SU-DHL-6 (cell line): ENCODE measurements at regions not wholly inside any gene's neighbourhood (a gene's known extent, or its start where the extent isn't known, plus 50 kb on each side); places are given as distances from the start of the nearest gene placed in this dataset.

Source experiments
- H2AFZ ChIP-seq: fragments of 200-600 bp; sonication (generic); 2 replicates; pipeline ENCODE4 v1.6.1; 2014; ENCODE audit warnings: low read depth, mild to moderate bottlenecking, moderate library complexity, mixed read lengths, antibody characterized with exemption, low read length; ENCODE audit not compliant: severe bottlenecking
- H3F3A ChIP-seq: fragments of 200-600 bp; shearing (Covaris generic); 2 replicates; pipeline ENCODE4 v1.6.0; 2016; ENCODE audit warnings: antibody characterized with exemption, mild to moderate bottlenecking; ENCODE audit not compliant: insufficient read depth
- H3K27ac ChIP-seq: fragments of 200-600 bp; sonication (generic); 2 replicates; pipeline ENCODE4 v1.5.1; 2016; ENCODE audit warnings: low read depth, mild to moderate bottlenecking, low read length, moderate library complexity, mixed read lengths
- H3K27me3 ChIP-seq: fragments of 200-600 bp; sonication (generic), shearing (Covaris generic); 2 replicates; pipeline ENCODE4 v1.6.0; 2014; ENCODE audit warnings: mild to moderate bottlenecking, low read length
- H3K36me3 ChIP-seq: fragments of 200-600 bp; sonication (generic); 2 replicates; pipeline ENCODE4 v1.6.1; 2014; ENCODE audit warnings: mild to moderate bottlenecking, low read length, mixed read lengths
- H3K4me2 ChIP-seq: fragments of 300-600, 200-600 bp; shearing (Covaris generic), sonication (generic); 2 replicates; pipeline ENCODE4 v1.6.0; 2014; ENCODE audit warnings: low read length, low read depth, mild to moderate bottlenecking; ENCODE audit not compliant: poor library complexity, severe bottlenecking
- H3K4me3 ChIP-seq: fragments of 200-600 bp; sonication (generic); 2 replicates; pipeline ENCODE4 v1.5.1; 2014; ENCODE audit warnings: antibody characterized with exemption, low read length, mild to moderate bottlenecking, mixed read lengths; ENCODE audit not compliant: insufficient read depth, poor library complexity, severe bottlenecking
- H3K79me2 ChIP-seq: fragments of 200-600 bp; sonication (generic); 2 replicates; pipeline ENCODE4 v1.6.1; 2014; ENCODE audit warnings: mild to moderate bottlenecking, low read length, moderate library complexity; ENCODE audit not compliant: insufficient read depth
- H3K9ac ChIP-seq: fragments of 200-600 bp; sonication (generic); 2 replicates; pipeline ENCODE4 v1.7.0; 2014; ENCODE audit warnings: mild to moderate bottlenecking, low read length
- H3K9me2 ChIP-seq: fragments of 200-600 bp; sonication (generic); replicated peaks from 2 replicates; pipeline ENCODE4 v1.6.1; 2014; ENCODE audit warnings: low read length; ENCODE audit not compliant: insufficient read depth
- H3K9me3 ChIP-seq: fragments of 200-600 bp; sonication (generic); 2 replicates; pipeline ENCODE4 v1.6.1; 2014; ENCODE audit warnings: low read length, mixed read lengths; ENCODE audit not compliant: insufficient read depth
- H4K20me1 ChIP-seq: fragments of 200-600 bp; sonication (generic); 2 replicates; pipeline ENCODE4 v1.6.1; 2014; ENCODE audit warnings: low read depth, mild to moderate bottlenecking, antibody characterized with exemption, low read length, moderate library complexity, mixed read lengths
- EZH2phosphoT487 ChIP-seq: fragments of 200-600 bp; sonication (generic), shearing (Covaris generic); conservative IDR thresholded peaks from 2 replicates; pipeline ENCODE4 v1.6.1; 2018; ENCODE audit warnings: mild to moderate bottlenecking, antibody characterized with exemption, low read length, moderate library complexity, mixed read lengths
- TF ChIP-seq, protein P1 (sequence below): fragments of 200-600 bp; sonication (generic); IDR thresholded peaks from one replicate; pipeline ENCODE4 v1.5.1; 2017; ENCODE audit warnings: antibody characterized with exemption, mild to moderate bottlenecking, low read length, moderate library complexity; ENCODE audit not compliant: insufficient read depth, poor library complexity, severe bottlenecking

DNA sequence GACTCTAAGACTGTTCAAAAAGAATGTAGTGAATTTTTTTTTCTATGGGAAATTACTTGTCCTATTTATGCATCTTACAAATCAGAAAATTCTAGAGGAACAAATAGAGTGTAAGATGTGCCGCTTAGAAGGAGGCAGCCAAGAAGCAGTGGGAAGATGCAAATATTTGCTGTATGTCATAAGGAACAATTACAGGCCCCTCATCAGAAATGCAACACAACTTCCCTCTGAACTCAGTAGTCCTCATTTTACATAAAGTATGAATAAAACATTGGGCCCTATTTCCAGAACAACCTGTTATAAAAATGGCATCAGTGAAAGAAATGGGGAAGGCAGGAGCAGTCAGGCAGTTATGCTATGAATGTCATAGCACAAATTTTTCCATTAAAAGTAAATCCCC, 50.7 kb upstream of the SCG2 start:
- Histone ChIP-seq H3K9me2 (no peaks in the 10 kb centered on the region), H4K20me1 (no peaks in the 10 kb centered on the region), H3K27ac (no peak overlapping the region), H3K36me3 (no peaks in the 10 kb centered on the region), H3K79me2 (no peaks in the 10 kb centered on the region), H3K9ac (no peak overlapping the region), H3K4me2 (no peak overlapping the region), H3K27me3 (no peaks in the 10 kb centered on the region), H3K4me3 (no peak overlapping the region), H3K9me3 (no peaks in the 10 kb centered on the region), H2AFZ (no peak overlapping the region), H3F3A (no peaks in the 10 kb centered on the region)
- TF ChIP-seq, protein P1, sequence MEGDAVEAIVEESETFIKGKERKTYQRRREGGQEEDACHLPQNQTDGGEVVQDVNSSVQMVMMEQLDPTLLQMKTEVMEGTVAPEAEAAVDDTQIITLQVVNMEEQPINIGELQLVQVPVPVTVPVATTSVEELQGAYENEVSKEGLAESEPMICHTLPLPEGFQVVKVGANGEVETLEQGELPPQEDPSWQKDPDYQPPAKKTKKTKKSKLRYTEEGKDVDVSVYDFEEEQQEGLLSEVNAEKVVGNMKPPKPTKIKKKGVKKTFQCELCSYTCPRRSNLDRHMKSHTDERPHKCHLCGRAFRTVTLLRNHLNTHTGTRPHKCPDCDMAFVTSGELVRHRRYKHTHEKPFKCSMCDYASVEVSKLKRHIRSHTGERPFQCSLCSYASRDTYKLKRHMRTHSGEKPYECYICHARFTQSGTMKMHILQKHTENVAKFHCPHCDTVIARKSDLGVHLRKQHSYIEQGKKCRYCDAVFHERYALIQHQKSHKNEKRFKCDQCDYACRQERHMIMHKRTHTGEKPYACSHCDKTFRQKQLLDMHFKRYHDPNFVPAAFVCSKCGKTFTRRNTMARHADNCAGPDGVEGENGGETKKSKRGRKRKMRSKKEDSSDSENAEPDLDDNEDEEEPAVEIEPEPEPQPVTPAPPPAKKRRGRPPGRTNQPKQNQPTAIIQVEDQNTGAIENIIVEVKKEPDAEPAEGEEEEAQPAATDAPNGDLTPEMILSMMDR, result no peak
- no peak for TF ChIP-seq EZH2phosphoT487

DNA sequence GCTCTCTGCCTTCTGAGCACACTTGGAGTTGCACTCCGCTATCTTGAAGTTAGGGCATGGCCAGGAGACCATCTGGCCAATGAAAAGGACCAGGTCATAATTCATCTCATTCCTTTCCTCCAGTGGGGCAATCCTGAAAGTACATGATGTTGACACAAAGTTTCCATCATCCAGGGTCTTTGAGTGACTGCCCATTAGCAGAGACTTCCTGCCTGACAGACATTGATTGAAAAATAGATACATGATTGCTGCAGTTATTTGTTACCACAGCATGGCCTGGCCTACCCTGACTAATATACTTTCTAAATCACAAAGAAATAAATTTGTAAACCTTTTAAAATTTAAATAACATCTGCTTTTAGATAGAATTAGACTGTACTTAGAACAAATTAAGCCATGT, 50.0 kb upstream of the SCG2 start:
- no peak overlapping the region for H3K27ac ChIP-seq
- no peak for TF ChIP-seq EZH2phosphoT487
- TF ChIP-seq, protein P1, result no peak
- no peaks in the 10 kb centered on the region for H3K9me2 ChIP-seq
- no peak overlapping the region for H3K4me2 ChIP-seq
- no peaks in the 10 kb centered on the region for H3K36me3 ChIP-seq
- no peak overlapping the region for H2AFZ ChIP-seq
- H3K79me2 ChIP-seq, result no peaks in the 10 kb centered on the region
- H3K27me3 ChIP-seq, result no peaks in the 10 kb centered on the region
- no peaks in the 10 kb centered on the region for H4K20me1 ChIP-seq
- no peak overlapping the region for H3K4me3 ChIP-seq
- no peak overlapping the region for H3K9ac ChIP-seq
- H3K9me3 ChIP-seq, result no peaks in the 10 kb centered on the region
- H3F3A ChIP-seq, result no peaks in the 10 kb centered on the region
